ENCODE measurements at regions not wholly inside any gene's neighbourhood (a gene's known extent, or its start where the extent isn't known, plus 50 kb on each side); places are given as distances from the start of the nearest gene placed in this dataset.

GRCh38 chr5:5933651-5934050, 444.7 kb downstream of the MED10 start:
- no peak for TF ChIP-seq CTCF (IDR thresholded peaks at IDR 0.05)
- no peak for TF ChIP-seq POLR2AphosphoS5 (IDR thresholded peaks at IDR 0.05)
- no peak for TF ChIP-seq POLR2A (IDR thresholded peaks at IDR 0.05)
